ENCODE measurements at regions not wholly inside any gene's neighbourhood (a gene's known extent, or its start where the extent isn't known, plus 50 kb on each side); places are given as distances from the start of the nearest gene placed in this dataset.

GRCh38 chr1:101587741-101588140 lies 350.9 kb downstream of the S1PR1 start:
- no peak for TF ChIP-seq CTCF (conservative IDR thresholded peaks at IDR 0.05 in 1 of 2, IDR thresholded peaks at IDR 0.05 in 1 of 2; ENCODE audit: extremely low read depth in 1 of 2, insufficient read depth in 1 of 2, low read depth in 1 of 2, low read length in 2 of 2)
- TF ChIP-seq EZH2 (IDR thresholded peaks at IDR 0.05; ENCODE audit: borderline replicate concordance, low read length): no peak

Data from mammary epithelial cell (primary cell).